Stomach (tissue), 8 donors: ENCODE measurements at regions not wholly inside any gene's neighbourhood (a gene's known extent, or its start where the extent isn't known, plus 50 kb on each side); places are given as distances from the start of the nearest gene placed in this dataset.

Experiments used
- DNase-seq, 2 donors: peaks; one replicate each; pipeline versions ENCODE4 v3.0.0 to v3.0.0-alpha.2; 2013 to 2019
- H3K27ac ChIP-seq, 5 donors: fragments of 200-600 bp in 4 of 5; sonication (generic) in 4 of 5; one replicate each; pipeline ENCODE4 v1.5.1; 2013 to 2019; ENCODE audit warnings: mild to moderate bottlenecking in 1 of 5, moderate library complexity in 1 of 5
- H3K27me3 ChIP-seq, 3 donors: fragments of 200-600 bp; sonication (generic); one replicate each; pipeline ENCODE4 v1.5.1; 2017 to 2019; ENCODE audit warnings: mixed run types in 1 of 3
- H3K36me3 ChIP-seq, 4 donors: fragments of 200-600 bp; sonication (generic); 1 replicate in 3 of 4; 2 replicates in 1 of 4; pipeline ENCODE4 v1.5.1; 2016 to 2019
- H3K4me1 ChIP-seq, 4 donors: fragments of 200-600 bp; sonication (generic); one replicate each; pipeline ENCODE4 v1.5.1; 2016 to 2019
- H3K4me3 ChIP-seq, 4 donors: fragments of 200-600 bp; sonication (generic) in 3 of 4; one replicate each; pipeline ENCODE4 v1.5.1; 2016 to 2019; ENCODE audit warnings: mild to moderate bottlenecking in 1 of 4
- H3K9me3 ChIP-seq, 4 donors: fragments of 200-600 bp; sonication (generic); one replicate each; pipeline ENCODE4 v1.5.1; 2016 to 2019
- CTCF ChIP-seq, 7 experiments: fragments of 450-650 bp in 4 of 7; fragments of 200-600 bp in 3 of 7; sonication (generic) in 3 of 7; IDR thresholded peaks; one replicate each; pipeline ENCODE4 v1.5.1; 2016 to 2019; ENCODE audit warnings: antibody characterized with exemption in 7 of 7, control low read depth in 2 of 7, mild to moderate bottlenecking in 1 of 7
- EP300 ChIP-seq: sonication (generic); formaldehyde crosslinking; IDR thresholded peaks from one replicate; pipeline ENCODE4 v1.6.1; 2017; ENCODE audit warnings: antibody characterized with exemption
- POLR2A ChIP-seq, 4 donors: fragments of 450-650 bp; IDR thresholded peaks; one replicate each; pipeline ENCODE4 v1.6.1; 2016; ENCODE audit warnings: antibody characterized with exemption in 4 of 4, control low read depth in 2 of 4, mild to moderate bottlenecking in 1 of 4, moderate library complexity in 1 of 4
- POLR2AphosphoS5 ChIP-seq, 3 donors: sonication (generic); formaldehyde crosslinking; IDR thresholded peaks; one replicate each; pipeline ENCODE4 v1.6.1; 2016; ENCODE audit warnings: antibody characterized with exemption in 3 of 3
- WGBS, 5 donors: extraction: QIAGEN DNeasy Blood & Tissue Kit in 3 of 5; methylation state at CpG; one replicate each; pipeline versions ENCODE4 v1.1.5 to v1.1.7; 2013 to 2018; 5-methylcytosine and 5-hydroxymethylcytosine counted together
- intact Hi-C: fragments of 100-400 bp; cut with DNase I; formaldehyde crosslinking; loops from one replicate; pipeline ENCODE4 v1.15.1; 2023; ENCODE audit warnings: low total_unique reads
- donor health status: healthy with polysubstance abuse.
- donor health status: Bipolar disorder and iron deficiency.
- donor health status: healthy.

- intact Hi-C loops = no loop called here
- no peak overlapping the region for H3K4me3 ChIP-seq
- H3K36me3 ChIP-seq = no peaks in the 10 kb centered on the region
- TF ChIP-seq POLR2AphosphoS5 (IDR thresholded peaks at IDR 0.05) (no peak), POLR2A (IDR thresholded peaks at IDR 0.05) (no peak), CTCF (IDR thresholded peaks at IDR 0.05) (no peak), EP300 (no peak)
- no peaks in the 10 kb centered on the region for H3K27me3 ChIP-seq
- H3K9me3 ChIP-seq = peaks cover 0 to 27% (median 10%) of the 10 kb centered on the region in 4 donors
- no peak overlapping the region for H3K27ac ChIP-seq
- no peaks in the 10 kb centered on the region for H3K4me1 ChIP-seq
- no peak for DNase-seq
- 62 to 75% (median 70%) methylated on average over 3 of the region's 3 CpGs for whole genome bisulfite sequencing, 5 donors
Observed at GRCh38 chr7:145643981-145644380, 472.6 kb upstream of the CNTNAP2 start.

GRCh38 chr7:145633513-145633912, 483.1 kb upstream of the CNTNAP2 start:
- DNase-seq = no peak
- whole genome bisulfite sequencing, 5 donors = 47 to 89% (median 64%) methylated on average over 2 of the region's 2 CpGs
- Histone ChIP-seq H3K27ac (no peak overlapping the region), H3K27me3 (no peaks in the 10 kb centered on the region), H3K36me3 (no peaks in the 10 kb centered on the region), H3K4me1 (no peaks in the 10 kb centered on the region), H3K4me3 (no peak overlapping the region), H3K9me3 (peaks cover 0 to 7% (median 0%) of the 10 kb centered on the region in 4 donors)
- TF ChIP-seq POLR2A (IDR thresholded peaks at IDR 0.05) = no peak
- TF ChIP-seq POLR2AphosphoS5 (IDR thresholded peaks at IDR 0.05) = no peak
- TF ChIP-seq EP300 = no peak
- TF ChIP-seq CTCF (IDR thresholded peaks at IDR 0.05) = no peak
- intact Hi-C loops = no loop called here

GRCh38 chr7:145624618-145625017, 492.0 kb upstream of the CNTNAP2 start:
- no peak for DNase-seq
- Histone ChIP-seq H3K4me1 (no peaks in the 10 kb centered on the region), H3K9me3 (peaks cover 0 to 4% (median 0%) of the 10 kb centered on the region in 4 donors), H3K36me3 (no peaks in the 10 kb centered on the region), H3K4me3 (no peak overlapping the region), H3K27ac (no peak overlapping the region), H3K27me3 (no peaks in the 10 kb centered on the region)
- no peak for TF ChIP-seq CTCF (IDR thresholded peaks at IDR 0.05)
- TF ChIP-seq POLR2A (IDR thresholded peaks at IDR 0.05) = no peak
- no peak for TF ChIP-seq EP300
- no peak for TF ChIP-seq POLR2AphosphoS5 (IDR thresholded peaks at IDR 0.05)
- intact Hi-C loops = no loop called here
- 51 to 81% (median 76%) methylated on average over 1 of the region's 1 CpG for WGBS, 5 donors

GRCh38 chr7:145605963-145606362, 510.6 kb upstream of the CNTNAP2 start:
- WGBS, 5 donors = 78 to 89% (median 87%) methylated on average over 5 of the region's 5 CpGs

GRCh38 chr7:145599376-145599775, 517.2 kb upstream of the CNTNAP2 start:
- H3K4me1 ChIP-seq = no peaks in the 10 kb centered on the region
- intact Hi-C loops = no loop called here

More at GRCh38 chr7:145605963-145606362, 510.6 kb upstream of the CNTNAP2 start:
- no peak overlapping the region for H3K4me3 ChIP-seq
- no peaks in the 10 kb centered on the region for H3K27me3 ChIP-seq
- TF ChIP-seq POLR2A (IDR thresholded peaks at IDR 0.05) = no peak
- DNase-seq = no peak
- no peak overlapping the region for H3K27ac ChIP-seq
- H3K9me3 ChIP-seq = peaks cover 0 to 44% (median 15%) of the 10 kb centered on the region in 4 donors
- intact Hi-C loops = no loop called here
- H3K4me1 ChIP-seq = no peaks in the 10 kb centered on the region
- no peaks in the 10 kb centered on the region for H3K36me3 ChIP-seq

More at GRCh38 chr7:145599376-145599775, 517.2 kb upstream of the CNTNAP2 start:
- no peaks in the 10 kb centered on the region for H3K36me3 ChIP-seq
- DNase-seq = no peak
- no peak overlapping the region for H3K27ac ChIP-seq
- no peaks in the 10 kb centered on the region for H3K27me3 ChIP-seq
- H3K4me3 ChIP-seq = no peak overlapping the region
- WGBS, 5 donors = 29 to 55% (median 39%) methylated on average over 1 of the region's 1 CpG
- H3K9me3 ChIP-seq = peaks cover 0 to 39% (median 7%) of the 10 kb centered on the region in 4 donors
- no peak for TF ChIP-seq CTCF (IDR thresholded peaks at IDR 0.05)
- no peak for TF ChIP-seq POLR2AphosphoS5 (IDR thresholded peaks at IDR 0.05)
- TF ChIP-seq POLR2A (IDR thresholded peaks at IDR 0.05) = no peak
- no peak for TF ChIP-seq EP300
